ENCODE measurements at regions not wholly inside any gene's neighbourhood (a gene's known extent, or its start where the extent isn't known, plus 50 kb on each side); places are given as distances from the start of the nearest gene placed in this dataset.
"Not testable (repeated sequence)": the region's sequence is repeated elsewhere in the genome, so short reads cannot be mapped to it uniquely, and the experiment has no call there.

DNA sequence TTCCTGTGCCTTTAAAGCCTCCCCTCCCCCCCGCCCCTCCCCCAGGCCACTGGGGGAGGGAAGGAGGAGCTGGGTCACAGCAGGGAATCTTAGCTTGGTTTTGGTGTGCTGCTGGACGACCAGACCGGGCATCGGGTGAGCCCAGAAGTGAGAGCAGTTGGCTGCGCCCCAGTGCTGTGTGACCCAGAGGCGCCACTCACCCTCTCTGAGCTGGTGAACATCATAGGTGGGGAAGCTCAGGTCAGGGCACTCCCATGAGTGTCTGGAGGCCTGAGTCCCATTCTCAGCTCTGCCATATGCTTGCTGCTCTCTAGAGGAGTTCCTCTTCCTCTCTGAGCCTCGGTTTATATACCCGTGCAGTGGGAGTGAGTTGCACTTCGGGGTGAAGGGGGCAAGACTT lies 3077.5 kb downstream of the RPIA start:
- TF ChIP-seq YY1 (IDR thresholded peaks at IDR 0.05; ENCODE audit: insufficient read depth, insufficient read length); ZNF274 (IDR thresholded peaks at IDR 0.05; ENCODE audit: low read depth, low read length): not testable (repeated sequence)
